GM12878 (cell line): ENCODE measurements at regions not wholly inside any gene's neighbourhood (a gene's known extent, or its start where the extent isn't known, plus 50 kb on each side); places are given as distances from the start of the nearest gene placed in this dataset.

Experiments
- ATAC-seq: fragments of 200-7000 bp; cut with Tn5 transposase; 3 replicates; pipeline ENCODE4 v1.9.1; 2020; ENCODE audit warnings: mild to moderate bottlenecking, moderate library complexity
- BruUV-seq: library from RNA; stranded (reverse); fragments of 400-500 nt; replicated peaks from 2 replicates; lab custom pipeline; 2021; lab: Mats Ljungman, UMichigan
- CTCF ChIA-PET: fragments of 300-600 bp; sonication (Branson Sonifier 250); formaldehyde crosslinking; extraction: SDS; loops from one replicate; lab custom pipeline; 2021; ENCODE audit warnings: inconsistent platforms; lab: Yijun Ruan, JAX
- POLR2A ChIA-PET: fragments of 350-600 bp; formaldehyde crosslinking; extraction: SDS; loops from one replicate; lab custom pipeline; 2021; ENCODE audit warnings: inconsistent platforms; lab: Charles Lee
- RAD21 ChIA-PET: fragments of 300-600 bp; sonication (Branson Sonifier 250); formaldehyde crosslinking; loops from one replicate; lab custom pipeline; 2023; ENCODE audit warnings: antibody characterized with exemption; ENCODE audit not compliant: unreplicated experiment; lab: Charles Lee
- SMC1A ChIA-PET: fragments of 300-600 bp; sonication (Branson Sonifier 250); formaldehyde crosslinking; loops from one replicate; lab custom pipeline; 2023; ENCODE audit not compliant: unreplicated experiment, uncharacterized antibody; lab: Charles Lee
- DNase-seq: peaks from one replicate; pipeline ENCODE4 v3.0.0-alpha.2; 2011; ENCODE audit warnings: low read depth, low spot score
- FAIRE-seq: peaks from 3 replicates; lab custom pipeline; 2011; peaks lifted over from hg19 to GRCh38; lab: Jason Lieb, UNC
- H2AFZ ChIP-seq: 2 replicates; pipeline ENCODE4 v1.6.0; 2011; ENCODE audit warnings: low read depth, low read length, control low read depth; ENCODE audit not compliant: control insufficient read depth
- H3K27ac ChIP-seq: 2 replicates; pipeline ENCODE4 v1.5.1; 2011; ENCODE audit warnings: control low read depth; ENCODE audit not compliant: control insufficient read depth, insufficient read depth
- H3K27me3 ChIP-seq, 2 experiments: replicated peaks in 1 of 2; 2 replicates each; pipeline versions ENCODE4 v1.6.0 to v1.6.1; 2011; ENCODE audit warnings: low read length in 1 of 2; ENCODE audit not compliant: control insufficient read depth in 2 of 2, insufficient read depth in 2 of 2
- H3K36me3 ChIP-seq, 2 experiments: 2 replicates each; pipeline ENCODE4 v1.5.1; 2011; ENCODE audit warnings: low read length in 1 of 2; ENCODE audit not compliant: control insufficient read depth in 2 of 2, insufficient read depth in 2 of 2
- H3K4me1 ChIP-seq: 2 replicates; pipeline ENCODE4 v1.6.1; 2011; ENCODE audit warnings: mild to moderate bottlenecking, low read length, moderate library complexity, mixed read lengths; ENCODE audit not compliant: control insufficient read depth, insufficient read depth
- H3K4me2 ChIP-seq: 2 replicates; pipeline ENCODE4 v1.6.0; 2011; ENCODE audit warnings: control low read depth; ENCODE audit not compliant: control insufficient read depth, insufficient read depth
- H3K4me3 ChIP-seq: fragments of 200-600 bp; sonication (generic); 2 replicates; pipeline ENCODE4 v1.5.1; 2016
- H3K79me2 ChIP-seq: 2 replicates; pipeline ENCODE4 v1.6.0; 2011; ENCODE audit warnings: low read length; ENCODE audit not compliant: control insufficient read depth, insufficient read depth
- H3K9ac ChIP-seq: 2 replicates; pipeline ENCODE4 v1.8.0; 2011; ENCODE audit warnings: low read length, control low read depth, mixed read lengths; ENCODE audit not compliant: control insufficient read depth, insufficient read depth
- H3K9me3 ChIP-seq: replicated peaks from 3 replicates; pipeline ENCODE4 v1.5.1; 2011; ENCODE audit warnings: mild to moderate bottlenecking, low read length; ENCODE audit not compliant: control insufficient read depth, insufficient read depth
- H4K20me1 ChIP-seq: 2 replicates; pipeline ENCODE4 v1.6.0; 2011; ENCODE audit not compliant: control insufficient read depth, insufficient read depth
- BMI1 ChIP-seq: fragments of 450-650 bp; IDR thresholded peaks from 2 replicates; pipeline ENCODE4 v1.6.1; 2016; ENCODE audit warnings: mild to moderate bottlenecking, moderate library complexity, borderline replicate concordance
- FOXM1 ChIP-seq: IDR thresholded peaks from 2 replicates; pipeline ENCODE4 v1.6.1; 2012; ENCODE audit warnings: low read depth, mild to moderate bottlenecking, inconsistent platforms, low read length, moderate library complexity
- WGBS: methylation state at CpG from one replicate; pipeline ENCODE4 v1.1.6; 2016; ENCODE audit warnings: low lambda C conversion rate; ENCODE audit not compliant: insufficient replicate concordance, insufficient coverage; ENCODE audit errors: missing lambda C conversion rate; 5-methylcytosine and 5-hydroxymethylcytosine counted together
- in situ Hi-C: fragments of 300-500 bp; cut with MboI; formaldehyde crosslinking; loops from 9 replicates; pipeline ENCODE4 v1.14.3; 2018; ENCODE audit warnings: mixed read lengths
- intact Hi-C: fragments of 100-400 bp; cut with micrococcal nuclease; formaldehyde crosslinking; loops from one replicate; pipeline ENCODE4 v1.14.2; 2022; ENCODE audit not compliant: unreplicated experiment

DNA sequence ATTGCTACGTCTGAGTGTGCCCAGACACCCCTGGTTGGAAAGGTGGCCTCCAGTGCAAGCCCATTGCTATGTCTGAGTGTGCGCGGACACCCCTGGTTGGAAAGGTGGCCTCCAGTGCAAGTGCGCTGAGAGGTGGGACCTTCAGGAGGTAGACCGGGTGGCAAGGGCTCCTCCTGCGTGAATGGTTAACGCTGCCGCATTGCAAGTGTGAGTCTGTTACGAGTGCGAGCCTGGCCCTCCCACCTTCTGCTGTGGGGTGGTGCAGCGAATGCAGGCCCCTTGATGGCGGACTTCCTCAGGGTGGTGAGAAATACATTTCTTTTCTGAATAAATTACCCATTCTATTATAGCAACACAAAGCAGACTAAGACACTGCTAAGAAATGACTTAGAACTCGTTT, 208.8 kb downstream of the DLL1 start:
- BruUV-seq, result no TSS peak

DNA sequence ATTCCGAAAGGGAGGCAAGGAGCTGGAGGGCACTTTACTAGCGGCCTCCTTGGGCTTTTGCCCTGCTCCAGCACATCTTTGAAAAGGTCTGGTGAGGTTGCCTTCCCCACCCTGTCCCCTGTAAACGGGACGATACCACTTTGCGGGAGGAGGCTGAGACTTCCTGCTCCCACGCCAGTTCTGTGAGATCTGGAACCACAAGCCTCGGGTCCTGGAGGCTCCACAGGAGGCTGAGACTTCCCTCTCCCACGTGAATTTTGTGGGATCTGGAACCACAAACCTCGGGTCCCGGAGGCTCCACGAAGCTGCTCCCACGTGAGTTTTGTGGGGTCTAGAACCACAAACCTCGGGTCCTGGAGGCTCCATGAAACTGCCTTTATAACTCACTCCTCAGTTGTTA, 209.3 kb downstream of the DLL1 start:
- Histone ChIP-seq H3K4me2 (no peak overlapping the region), H2AFZ (no peak overlapping the region), H3K4me3 (no peak overlapping the region), H4K20me1 (no peaks in the 10 kb centered on the region), H3K4me1 (no peaks in the 10 kb centered on the region), H3K79me2 (no peaks in the 10 kb centered on the region), H3K27ac (no peak overlapping the region), H3K36me3 (no peaks in the 10 kb centered on the region), H3K9ac (no peak overlapping the region), H3K9me3 (no peaks in the 10 kb centered on the region; the same call in 2 of the 3 replicates), H3K27me3 (no peaks in the 10 kb centered on the region)
- 31% methylated on average over 13 of the region's 13 CpGs for WGBS
- RAD21 ChIA-PET, result no interaction called here
- no peak for TF ChIP-seq BMI1
- CTCF ChIA-PET, result no interaction called here
- SMC1A ChIA-PET, result no interaction called here
- intact Hi-C loops (no loop called here), in situ Hi-C loops (no loop called here)
- no peak for DNase-seq
- no TSS peak for BruUV-seq
- POLR2A ChIA-PET, result no interaction called here
- no peak for ATAC-seq
- no peak for FAIRE-seq

More for the DNA sequence above, 208.8 kb downstream of the DLL1 start:
- Histone ChIP-seq H3K36me3 (no peaks in the 10 kb centered on the region), H3K9me3 (no peaks in the 10 kb centered on the region; the same call in 2 of the 3 replicates), H2AFZ (no peak overlapping the region), H3K79me2 (no peaks in the 10 kb centered on the region), H3K9ac (no peak overlapping the region), H3K4me3 (no peak overlapping the region), H4K20me1 (no peaks in the 10 kb centered on the region), H3K27ac (no peak overlapping the region), H3K4me1 (no peaks in the 10 kb centered on the region), H3K4me2 (no peak overlapping the region), H3K27me3 (no peaks in the 10 kb centered on the region)
- FAIRE-seq, result no peak
- DNase-seq, result no peak
- ChIA-PET CTCF (no interaction called here), POLR2A (no interaction called here), SMC1A (no interaction called here), RAD21 (no interaction called here)
- no peak for ATAC-seq
- in situ Hi-C loops, result no loop called here
- intact Hi-C loops, result no loop called here
- TF ChIP-seq FOXM1, result no peak
- WGBS, result 61% methylated on average over 13 of the region's 13 CpGs
